Heart left ventricle (tissue), 16 donors: ENCODE measurements at regions not wholly inside any gene's neighbourhood (a gene's known extent, or its start where the extent isn't known, plus 50 kb on each side); places are given as distances from the start of the nearest gene placed in this dataset.

Experiments used
- ATAC-seq, 4 donors: fragments of 200-7000 bp; cut with Tn5 transposase; one replicate each; pipeline ENCODE4 v1.9.1; 2020 to 2022; ENCODE audit warnings: moderate library complexity in 4 of 4, mild to moderate bottlenecking in 3 of 4, moderate number of reproducible peaks in 1 of 4
- DNase-seq, 5 donors: peaks; one replicate each; pipeline ENCODE4 v3.0.0-alpha.2; 2020
- H3K27ac ChIP-seq, 12 donors: fragments of 200-600 bp; sonication (generic) in 4 of 12; one replicate each; pipeline versions ENCODE4 v1.5.0 to v1.8.0; 2016 to 2022; ENCODE audit warnings: mild to moderate bottlenecking in 2 of 12
- H3K27me3 ChIP-seq, 9 donors: fragments of 200-600 bp; sonication (generic) in 2 of 9; one replicate each; pipeline versions ENCODE4 v1.5.1 to v1.8.0; 2016 to 2022; ENCODE audit warnings: mild to moderate bottlenecking in 3 of 9
- H3K36me3 ChIP-seq, 9 donors: fragments of 200-600 bp; sonication (generic) in 2 of 9; one replicate each; pipeline versions ENCODE4 v1.5.0 to v1.8.0; 2018 to 2022; ENCODE audit warnings: mild to moderate bottlenecking in 2 of 9
- H3K4me1 ChIP-seq, 12 donors: fragments of 200-600 bp; sonication (generic) in 4 of 12; one replicate each; pipeline versions ENCODE4 v1.5.0 to v1.8.0; 2016 to 2022; ENCODE audit warnings: mild to moderate bottlenecking in 3 of 12
- H3K4me3 ChIP-seq, 12 donors: fragments of 200-600 bp; sonication (generic) in 4 of 12; one replicate each; pipeline versions ENCODE4 v1.5.0 to v1.8.0; 2017 to 2022; ENCODE audit warnings: mild to moderate bottlenecking in 9 of 12, moderate library complexity in 4 of 12
- H3K9me3 ChIP-seq, 12 donors: fragments of 200-600 bp; sonication (generic) in 4 of 12; one replicate each; pipeline versions ENCODE4 v1.5.0 to v1.8.0; 2016 to 2022; ENCODE audit warnings: mild to moderate bottlenecking in 1 of 12
- POLR2A ChIP-seq, 2 donors: fragments of 450-650 bp; IDR thresholded peaks; one replicate each; pipeline ENCODE4 v1.6.1; 2017; ENCODE audit warnings: antibody characterized with exemption in 2 of 2, mild to moderate bottlenecking in 2 of 2, moderate library complexity in 2 of 2
- WGBS, 4 donors: extraction: QIAGEN DNeasy Blood & Tissue Kit in 2 of 4; methylation state at CpG; one replicate each; pipeline versions ENCODE4 v1.1.5 to v1.1.7; 2013 to 2018; 5-methylcytosine and 5-hydroxymethylcytosine counted together
- intact Hi-C, 10 donors: fragments of 100-400 bp; cut with DNase I; formaldehyde crosslinking; loops; one replicate each; pipeline versions ENCODE4 v1.11.1 to v1.14.2; 2022
- TF ChIP-seq, protein P1 (sequence below), 12 donors: fragments of 200-600 bp; sonication (generic) in 4 of 12; IDR thresholded peaks; one replicate each; pipeline versions ENCODE4 v1.5.0 to v1.8.0; 2018 to 2022; ENCODE audit warnings: antibody characterized with exemption in 12 of 12, mild to moderate bottlenecking in 5 of 12
- donor health status: ischemic (EF 13 %, LVEDD 7.1; RV severe dilation, severe dysfunction).
- donor health status: healthy with polysubstance abuse.
- donor health status: DM: no; HTN: yes; CAD: no.
- donor health status: DM: no; HTN: no; CAD: no.
- donor health status: ischemic (EF 25% LVEDD 6.9; RV normal size, moderate dysfunction).
- donor health status: ischemic (EF 25% LVEDD 5.7; RV mildly dilated, moderate dysfunction).
- donor health status: healthy.
- donor health status: DM: yes; HTN: yes; CAD: no.
- donor health status: ischemic (EF 35%, LVEDD 5.7; RV mildly dilated, moderate dysfunction).
- donor health status: nonischemic (EF 11% LVEDD 7.7; RV severe dilation, severe dysfunction).
- donor health status: DM: yes; HTN: yes; CAD: no.
- donor health status: PGD.
- donor health status: ischemic (EF 29% LVEDD 5.4; RV normal size, mild dysfunction).
- donor health status: nonischemic (EF 23%, LVEDD 6.1; RV moderate dilation, normal function).

DNA sequence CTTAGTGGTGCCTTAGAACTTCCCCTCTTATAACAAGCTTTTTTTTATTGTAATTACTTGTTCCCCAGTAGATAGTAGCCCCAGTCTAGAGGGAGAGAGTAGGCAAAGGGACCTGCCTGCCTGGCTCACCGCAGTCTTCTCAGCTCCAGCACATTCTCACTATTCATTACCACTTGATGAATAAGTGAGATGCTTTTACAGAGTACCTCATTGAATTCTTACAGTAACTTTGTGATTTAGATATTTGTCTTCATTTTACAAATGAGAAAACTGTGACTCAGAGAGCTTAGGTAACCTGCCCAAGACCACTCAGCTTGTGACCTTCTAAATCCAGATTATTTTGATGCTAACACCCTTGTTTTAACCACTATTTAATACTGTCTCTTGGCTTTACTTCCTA, 77.8 kb downstream of the CHRNA1 start:
- peaks cover 0 to 21% (median 5%) of the 10 kb centered on the region in 12 donors for H3K4me1 ChIP-seq
- DNase-seq (no peak), ATAC-seq (no peak)
- no peak for TF ChIP-seq POLR2A (IDR thresholded peaks at IDR 0.05)
- TF ChIP-seq, protein P1, sequence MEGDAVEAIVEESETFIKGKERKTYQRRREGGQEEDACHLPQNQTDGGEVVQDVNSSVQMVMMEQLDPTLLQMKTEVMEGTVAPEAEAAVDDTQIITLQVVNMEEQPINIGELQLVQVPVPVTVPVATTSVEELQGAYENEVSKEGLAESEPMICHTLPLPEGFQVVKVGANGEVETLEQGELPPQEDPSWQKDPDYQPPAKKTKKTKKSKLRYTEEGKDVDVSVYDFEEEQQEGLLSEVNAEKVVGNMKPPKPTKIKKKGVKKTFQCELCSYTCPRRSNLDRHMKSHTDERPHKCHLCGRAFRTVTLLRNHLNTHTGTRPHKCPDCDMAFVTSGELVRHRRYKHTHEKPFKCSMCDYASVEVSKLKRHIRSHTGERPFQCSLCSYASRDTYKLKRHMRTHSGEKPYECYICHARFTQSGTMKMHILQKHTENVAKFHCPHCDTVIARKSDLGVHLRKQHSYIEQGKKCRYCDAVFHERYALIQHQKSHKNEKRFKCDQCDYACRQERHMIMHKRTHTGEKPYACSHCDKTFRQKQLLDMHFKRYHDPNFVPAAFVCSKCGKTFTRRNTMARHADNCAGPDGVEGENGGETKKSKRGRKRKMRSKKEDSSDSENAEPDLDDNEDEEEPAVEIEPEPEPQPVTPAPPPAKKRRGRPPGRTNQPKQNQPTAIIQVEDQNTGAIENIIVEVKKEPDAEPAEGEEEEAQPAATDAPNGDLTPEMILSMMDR (IDR thresholded peaks at IDR 0.05): no peak
- WGBS, 4 donors: 80 to 94% (median 91%) methylated on average over 1 of the region's 1 CpG
- no peak overlapping the region for H3K27ac ChIP-seq
- intact Hi-C loops: loop anchor here (5.0 to 10.0 kb wide), 5 partner anchors 82 to 224 kb away; no protein-coding TSS in a partner anchor
- no peaks in the 10 kb centered on the region for H3K36me3 ChIP-seq
- no peaks in the 10 kb centered on the region for H3K27me3 ChIP-seq
- H3K4me3 ChIP-seq: no peak overlapping the region
- no peaks in the 10 kb centered on the region for H3K9me3 ChIP-seq

DNA sequence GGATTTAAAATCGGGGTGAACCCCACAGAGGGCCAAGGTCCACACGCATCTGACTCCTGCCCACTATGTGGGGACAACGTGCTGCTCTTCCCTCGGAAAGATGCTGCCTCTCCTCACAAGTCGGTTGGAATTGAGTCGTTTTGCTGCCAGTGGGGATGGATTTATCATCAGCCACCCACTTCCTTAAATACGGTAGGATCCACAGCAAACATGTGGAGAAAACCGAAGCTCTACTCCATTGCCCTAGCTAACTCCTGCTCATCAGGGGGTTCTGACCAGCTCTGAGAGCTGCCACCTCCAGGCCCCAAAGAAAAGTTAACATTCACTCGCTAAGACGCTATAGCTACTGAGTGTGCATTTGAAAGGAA, 80.9 kb downstream of the CHRNA1 start:
- WGBS, 4 donors: 5 to 12% (median 7%) methylated on average over 10 of the region's 10 CpGs
- intact Hi-C loops: loop anchor here in 6 of 10 donors (5.0 to 10.0 kb wide), 6 partner anchors 66 to 121 kb away; no protein-coding TSS in a partner anchor
- peak overlapping the region in 11 of 12 donors; percentile 41 to 96 (median 89) for H3K27ac ChIP-seq
- H3K4me3 ChIP-seq: peak overlapping the region; percentile 33 to 97 (median 86)
- H3K36me3 ChIP-seq: peaks cover 0 to 3% (median 0%) of the 10 kb centered on the region in 9 donors
- DNase-seq (no peak), ATAC-seq (peak in 3 of 4 donors; percentile 10 to 34 (median 26))
- H3K4me1 ChIP-seq: peaks cover 0 to 42% (median 23%) of the 10 kb centered on the region in 12 donors
- TF ChIP-seq, protein P1 (IDR thresholded peaks at IDR 0.05): peak in 2 of 12 donors; percentile 26 to 37
- TF ChIP-seq POLR2A (IDR thresholded peaks at IDR 0.05): no peak
- no peaks in the 10 kb centered on the region for H3K27me3 ChIP-seq
- no peaks in the 10 kb centered on the region for H3K9me3 ChIP-seq

DNA sequence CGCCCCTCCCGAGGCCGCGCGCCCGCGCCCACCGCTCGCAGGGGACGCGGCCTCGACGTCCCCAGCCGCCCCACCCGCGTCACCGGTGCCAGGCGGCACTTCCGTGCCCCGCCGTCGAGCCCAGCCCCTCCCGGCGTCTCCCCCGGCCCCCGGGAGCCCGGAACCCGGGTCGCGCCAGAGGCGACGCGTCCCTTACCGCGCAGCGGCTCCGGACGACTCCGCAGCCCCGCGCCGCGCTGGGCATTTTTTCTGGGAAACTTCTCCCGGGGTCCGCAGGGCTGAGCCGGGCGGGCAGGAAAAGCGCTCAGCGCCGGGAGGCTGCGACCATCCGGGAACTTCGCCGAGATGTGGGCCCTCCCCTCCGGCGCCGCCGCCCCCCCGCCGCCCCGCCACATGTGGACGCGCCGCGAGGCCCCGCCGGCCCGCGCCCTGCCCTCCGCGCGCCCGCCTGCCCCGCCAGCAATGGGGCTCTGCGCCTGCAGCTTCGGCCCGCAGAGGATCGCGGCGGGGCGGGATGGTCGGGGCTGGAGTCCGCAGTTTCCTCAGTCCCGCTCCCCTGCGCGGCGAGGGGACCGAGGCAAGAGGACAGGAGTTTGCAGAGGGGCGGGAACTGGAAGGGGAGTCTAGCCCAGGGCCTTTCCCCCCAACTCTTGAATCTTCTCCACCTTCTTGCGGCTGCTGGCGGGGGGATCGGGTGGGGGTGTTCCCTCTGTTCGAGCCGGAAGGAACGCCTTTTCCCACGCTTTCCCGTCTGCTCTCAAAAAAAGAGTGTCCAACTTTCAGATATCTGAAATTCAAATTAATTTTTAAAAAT, 81.5 kb downstream of the CHRNA1 start:
- no peaks in the 10 kb centered on the region for H3K27me3 ChIP-seq
- H3K9me3 ChIP-seq: no peaks in the 10 kb centered on the region
- 0 to 1% (median 1%) methylated on average over 25 to 97 of the region's 97 CpGs for WGBS, 4 donors
- peak overlapping the region; percentile 64 to 97 (median 86) for H3K4me3 ChIP-seq
- H3K4me1 ChIP-seq: peaks cover 0 to 41% (median 26%) of the 10 kb centered on the region in 12 donors
- intact Hi-C loops: loop anchor here in 6 of 10 donors (5.0 to 10.0 kb wide), 6 partner anchors 65 to 120 kb away; no protein-coding TSS in a partner anchor
- peak; percentile 57 to 92 (median 78) for ATAC-seq
- peak; percentile 76 to 88 (median 83) for DNase-seq
- peak overlapping the region; percentile 82 to 96 (median 88) for H3K27ac ChIP-seq
- TF ChIP-seq, protein P1 (IDR thresholded peaks at IDR 0.05): no peak
- no peak for TF ChIP-seq POLR2A (IDR thresholded peaks at IDR 0.05)
- H3K36me3 ChIP-seq: peaks cover 0 to 3% (median 0%) of the 10 kb centered on the region in 9 donors

DNA sequence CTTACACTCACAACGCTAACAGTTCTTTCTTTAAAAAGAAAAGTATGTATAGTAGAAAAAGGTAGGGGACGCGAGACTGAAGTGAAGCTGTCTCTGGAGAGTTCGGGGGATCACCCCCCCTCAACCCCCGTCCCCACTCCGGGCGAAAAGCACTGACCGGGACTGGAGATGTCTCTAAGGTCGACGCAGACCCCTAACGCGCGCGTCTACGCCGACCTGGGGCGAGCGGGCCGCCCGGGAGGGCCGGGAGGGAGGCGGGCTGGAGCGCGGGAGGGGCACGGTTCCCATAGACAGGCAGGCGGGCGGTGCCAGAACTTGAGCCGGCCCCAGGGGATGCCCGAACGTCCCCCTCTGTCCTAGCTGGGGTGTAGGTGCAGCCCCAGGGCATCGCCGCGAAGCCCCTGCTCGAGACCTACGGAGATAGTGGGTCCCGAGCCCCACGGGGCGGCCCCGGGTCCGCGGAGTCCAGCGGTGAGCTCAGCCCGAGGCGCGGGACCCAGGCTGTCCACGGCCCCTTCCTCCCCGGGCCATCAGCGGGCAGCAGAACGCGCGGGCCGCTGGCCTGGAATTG, 82.2 kb downstream of the CHRNA1 start:
- WGBS, 4 donors: 0 to 1% (median 0%) methylated on average over 13 to 52 of the region's 52 CpGs
- Histone ChIP-seq H3K27ac (peak overlapping the region; percentile 82 to 96 (median 88)), H3K36me3 (peaks cover 0 to 3% (median 0%) of the 10 kb centered on the region in 9 donors), H3K4me1 (peaks cover 0 to 41% (median 26%) of the 10 kb centered on the region in 12 donors), H3K9me3 (no peaks in the 10 kb centered on the region), H3K4me3 (peak overlapping the region; percentile 64 to 97 (median 86)), H3K27me3 (no peaks in the 10 kb centered on the region)
- ATAC-seq: peak; percentile 30 to 74 (median 68)
- TF ChIP-seq, protein P1 (IDR thresholded peaks at IDR 0.05): no peak
- no peak for TF ChIP-seq POLR2A (IDR thresholded peaks at IDR 0.05)
- peak; percentile 50 to 81 (median 56) for DNase-seq
- intact Hi-C loops: loop anchor here in 6 of 10 donors (5.0 to 10.0 kb wide), 6 partner anchors 65 to 120 kb away; no protein-coding TSS in a partner anchor
